Keratinocyte (primary cell): ENCODE measurements at regions not wholly inside any gene's neighbourhood (a gene's known extent, or its start where the extent isn't known, plus 50 kb on each side); places are given as distances from the start of the nearest gene placed in this dataset.
A peak's percentile ranks its signal among the peaks of the same experiment; 100 is the strongest.

Experiments
- DNase-seq: peaks from one replicate; pipeline ENCODE4 v3.0.0-alpha.2; 2011; ENCODE audit warnings: low read depth, missing footprints, low spot score
- FAIRE-seq: peaks from 2 replicates; lab custom pipeline; 2011; peaks lifted over from hg19 to GRCh38; lab: Jason Lieb, UNC
- H2AFZ ChIP-seq: 2 replicates; pipeline ENCODE4 v1.6.0; 2012; ENCODE audit warnings: low read length, control low read depth, inconsistent platforms; ENCODE audit not compliant: control insufficient read depth
- H3K27ac ChIP-seq: 2 replicates; pipeline ENCODE4 v1.5.1; 2011; ENCODE audit warnings: low read length; ENCODE audit not compliant: control insufficient read depth, insufficient read depth
- H3K27me3 ChIP-seq: 3 replicates; pipeline ENCODE4 v1.6.0; 2011; ENCODE audit warnings: low read length; ENCODE audit not compliant: control insufficient read depth, insufficient read depth; ENCODE audit errors: extremely low read depth
- H3K36me3 ChIP-seq, 2 experiments: 2 replicates in 1 of 2; 3 replicates in 1 of 2; pipeline ENCODE4 v1.5.1; 2011; ENCODE audit warnings: low read length in 2 of 2, mild to moderate bottlenecking in 1 of 2; ENCODE audit not compliant: control insufficient read depth in 2 of 2, insufficient read depth in 2 of 2; ENCODE audit errors: extremely low read depth in 1 of 2
- H3K4me1 ChIP-seq: 3 replicates; pipeline ENCODE4 v1.5.1; 2011; ENCODE audit warnings: low read length; ENCODE audit not compliant: control insufficient read depth, insufficient read depth; ENCODE audit errors: extremely low read depth
- H3K4me2 ChIP-seq: 3 replicates; pipeline ENCODE4 v1.6.0; 2011; ENCODE audit warnings: low read depth, low read length; ENCODE audit not compliant: control insufficient read depth, insufficient read depth; ENCODE audit errors: extremely low read depth
- H3K4me3 ChIP-seq, 3 experiments: fragments of 200-600 bp in 1 of 3; sonication (generic) in 1 of 3; 2 replicates in 2 of 3; 3 replicates in 1 of 3; pipeline ENCODE4 v1.5.1; 2011 to 2016; ENCODE audit warnings: low read length in 3 of 3, mild to moderate bottlenecking in 3 of 3, control low read depth in 2 of 3, inconsistent platforms in 1 of 3, low read depth in 1 of 3, mixed read lengths in 1 of 3, mixed run types in 1 of 3, moderate library complexity in 1 of 3; ENCODE audit not compliant: control insufficient read depth in 2 of 3, insufficient read depth in 2 of 3; ENCODE audit errors: extremely low read depth in 1 of 3
- H3K79me2 ChIP-seq: 2 replicates; pipeline ENCODE4 v1.6.0; 2012; ENCODE audit warnings: low read length; ENCODE audit not compliant: control insufficient read depth, insufficient read depth
- H3K9ac ChIP-seq: 3 replicates; pipeline ENCODE4 v1.6.0; 2011; ENCODE audit warnings: low read length; ENCODE audit not compliant: control insufficient read depth, insufficient read depth; ENCODE audit errors: extremely low read depth
- H3K9me1 ChIP-seq: 3 replicates; pipeline ENCODE4 v1.6.0; 2011; ENCODE audit warnings: low read length; ENCODE audit not compliant: control insufficient read depth, insufficient read depth; ENCODE audit errors: extremely low read depth
- H3K9me3 ChIP-seq: 2 replicates; pipeline ENCODE4 v1.5.1; 2012; ENCODE audit warnings: low read depth, low read length; ENCODE audit not compliant: control insufficient read depth
- H4K20me1 ChIP-seq: 3 replicates; pipeline ENCODE4 v1.6.0; 2011; ENCODE audit warnings: low read length; ENCODE audit not compliant: control insufficient read depth, insufficient read depth; ENCODE audit errors: extremely low read depth
- EZH2 ChIP-seq: IDR thresholded peaks from one replicate; pipeline ENCODE4 v1.6.1; 2012; ENCODE audit warnings: inconsistent platforms, mild to moderate bottlenecking, low read length, moderate library complexity
- dilution Hi-C: fragments of 300-500 bp; cut with MboI; formaldehyde crosslinking; loops from one replicate; pipeline ENCODE4 v1.7.0; 2020; ENCODE audit warnings: low sequenced_read_pairs; ENCODE audit not compliant: extremely low pct_ligation_motif_present
- TF ChIP-seq, protein P1 (sequence below), 3 experiments: IDR thresholded peaks in 1 of 3; conservative IDR thresholded peaks in 1 of 3; optimal IDR thresholded peaks in 1 of 3; 2 replicates in 2 of 3; 3 replicates in 1 of 3; pipeline versions ENCODE3 to v1.5.1; 2011; ENCODE audit warnings: low read length in 3 of 3, mild to moderate bottlenecking in 3 of 3, moderate library complexity in 2 of 3, control low read depth in 1 of 3, inconsistent platforms in 1 of 3; ENCODE audit not compliant: insufficient read depth in 2 of 3; ENCODE audit errors: extremely low read depth in 1 of 3

DNA sequence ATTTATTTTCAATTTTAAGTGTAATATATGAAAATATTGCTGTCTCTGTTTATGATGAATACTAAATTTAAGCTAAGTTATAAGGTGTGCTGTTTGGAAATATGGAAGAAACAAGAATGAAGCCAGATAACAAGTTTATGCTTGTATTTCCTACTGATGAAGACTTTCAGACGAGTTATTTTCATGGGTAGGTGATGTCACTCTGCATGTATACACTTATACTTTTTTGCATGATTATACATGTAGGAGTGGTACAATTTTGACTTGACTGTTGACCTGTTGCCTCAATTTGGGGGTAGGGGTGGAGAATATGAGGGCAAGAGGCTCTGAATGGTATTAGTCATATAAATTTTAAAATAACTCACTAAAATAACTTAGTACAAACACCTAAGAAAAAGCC, 133.7 kb downstream of the HAUS1 start:
- Histone ChIP-seq H3K36me3 (peaks cover 0 to 1% of the 10 kb centered on the region in 2 experiments), H3K4me3 (peak overlapping the region in 1 of 3 experiments; percentile 19), H3K79me2 (peaks cover 53% of the 10 kb centered on the region), H2AFZ (no peak overlapping the region), H3K27ac (peak overlapping the region; percentile 67), H3K4me1 (peaks cover 32% of the 10 kb centered on the region), H3K4me2 (peak overlapping the region; percentile 67), H3K9ac (no peak overlapping the region), H3K9me3 (no peaks in the 10 kb centered on the region), H3K9me1 (no peaks in the 10 kb centered on the region), H4K20me1 (no peaks in the 10 kb centered on the region), H3K27me3 (no peaks in the 10 kb centered on the region)
- dilution Hi-C loops, result no loop called here
- TF ChIP-seq, protein P1, sequence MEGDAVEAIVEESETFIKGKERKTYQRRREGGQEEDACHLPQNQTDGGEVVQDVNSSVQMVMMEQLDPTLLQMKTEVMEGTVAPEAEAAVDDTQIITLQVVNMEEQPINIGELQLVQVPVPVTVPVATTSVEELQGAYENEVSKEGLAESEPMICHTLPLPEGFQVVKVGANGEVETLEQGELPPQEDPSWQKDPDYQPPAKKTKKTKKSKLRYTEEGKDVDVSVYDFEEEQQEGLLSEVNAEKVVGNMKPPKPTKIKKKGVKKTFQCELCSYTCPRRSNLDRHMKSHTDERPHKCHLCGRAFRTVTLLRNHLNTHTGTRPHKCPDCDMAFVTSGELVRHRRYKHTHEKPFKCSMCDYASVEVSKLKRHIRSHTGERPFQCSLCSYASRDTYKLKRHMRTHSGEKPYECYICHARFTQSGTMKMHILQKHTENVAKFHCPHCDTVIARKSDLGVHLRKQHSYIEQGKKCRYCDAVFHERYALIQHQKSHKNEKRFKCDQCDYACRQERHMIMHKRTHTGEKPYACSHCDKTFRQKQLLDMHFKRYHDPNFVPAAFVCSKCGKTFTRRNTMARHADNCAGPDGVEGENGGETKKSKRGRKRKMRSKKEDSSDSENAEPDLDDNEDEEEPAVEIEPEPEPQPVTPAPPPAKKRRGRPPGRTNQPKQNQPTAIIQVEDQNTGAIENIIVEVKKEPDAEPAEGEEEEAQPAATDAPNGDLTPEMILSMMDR (optimal IDR thresholded peaks at IDR 0.05 in 1 of 3, IDR thresholded peaks at IDR 0.05 in 1 of 3, conservative IDR thresholded peaks at IDR 0.05 in 1 of 3; ENCODE audit: extremely low read depth in 1 of 3, insufficient read depth in 2 of 3, low read length in 3 of 3), result no peak
- no peak for TF ChIP-seq EZH2
- DNase-seq, result peak; percentile 78
- peak; percentile 80 for FAIRE-seq

DNA sequence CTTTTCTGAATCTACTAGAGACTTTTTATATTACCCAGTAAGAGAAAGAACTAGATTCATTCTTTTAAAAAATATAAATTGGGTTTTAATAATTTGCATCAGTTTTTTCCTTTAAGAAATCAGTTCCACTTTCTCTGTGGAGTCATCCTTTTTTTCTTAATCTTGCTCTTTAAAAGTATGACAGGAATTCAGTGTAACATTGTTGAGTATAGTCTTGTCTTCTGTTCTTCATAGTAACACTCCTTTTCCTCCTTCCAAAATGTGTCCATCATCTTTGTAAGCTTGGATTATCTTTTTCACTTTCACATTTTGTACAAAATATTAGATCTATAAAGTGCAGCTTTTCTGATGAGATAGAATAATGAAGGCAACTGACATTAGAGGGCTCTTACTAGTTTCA, 135.4 kb downstream of the HAUS1 start:
- Histone ChIP-seq H3K27me3 (no peaks in the 10 kb centered on the region), H3K4me2 (peak overlapping the region; percentile 9), H3K79me2 (peaks cover 60% of the 10 kb centered on the region), H2AFZ (no peak overlapping the region), H3K27ac (no peak overlapping the region), H3K9me1 (no peaks in the 10 kb centered on the region), H3K36me3 (peaks cover 0 to 1% of the 10 kb centered on the region in 2 experiments), H3K4me1 (peaks cover 31% of the 10 kb centered on the region), H3K9ac (no peak overlapping the region), H3K9me3 (no peaks in the 10 kb centered on the region), H4K20me1 (no peaks in the 10 kb centered on the region), H3K4me3 (no peak overlapping the region)
- dilution Hi-C loops, result no loop called here
- FAIRE-seq (no peak), DNase-seq (no peak)
- TF ChIP-seq, protein P1 (optimal IDR thresholded peaks at IDR 0.05 in 1 of 3, IDR thresholded peaks at IDR 0.05 in 1 of 3, conservative IDR thresholded peaks at IDR 0.05 in 1 of 3; ENCODE audit: extremely low read depth in 1 of 3, insufficient read depth in 2 of 3, low read length in 3 of 3), result no peak
- TF ChIP-seq EZH2, result no peak
